WTC11 (cell line): ENCODE measurements at regions not wholly inside any gene's neighbourhood (a gene's known extent, or its start where the extent isn't known, plus 50 kb on each side); places are given as distances from the start of the nearest gene placed in this dataset.

Experiments used
- ATAC-seq: fragments of 200-7000 bp; cut with Tn5 transposase; 2 replicates; pipeline ENCODE4 v1.10.0; 2021; ENCODE audit warnings: mild to moderate bottlenecking, moderate library complexity
- CTCF ChIA-PET: fragments of 300-600 bp; sonication (Branson Sonifier 250); formaldehyde crosslinking; loops from one replicate; lab custom pipeline; 2021; ENCODE audit warnings: antibody characterized with exemption; lab: Charles Lee
- POLR2A ChIA-PET: fragments of 350-600 bp; sonication (Branson Sonifier 250); formaldehyde crosslinking; loops from one replicate; lab custom pipeline; 2021; ENCODE audit warnings: antibody characterized with exemption; lab: Charles Lee
- DNase-seq: peaks from one replicate; pipeline ENCODE4 v3.0.0; 2021; ENCODE audit warnings: low spot score
- H3K27ac Mint-ChIP-seq: 2 replicates; pipeline ENCODE4 v1.8.0; 2021; ENCODE audit warnings: mixed read lengths
- H3K27me3 Mint-ChIP-seq: 2 replicates; pipeline ENCODE4 v1.8.0; 2021; ENCODE audit warnings: low read depth, mild to moderate bottlenecking, moderate library complexity, mixed read lengths
- H3K36me3 Mint-ChIP-seq: 2 replicates; pipeline ENCODE4 v1.8.0; 2021; ENCODE audit warnings: mixed read lengths
- H3K4me1 Mint-ChIP-seq: 2 replicates; pipeline ENCODE4 v1.8.0; 2022; ENCODE audit warnings: mixed read lengths
- H3K4me3 Mint-ChIP-seq: 2 replicates; pipeline ENCODE4 v1.8.0; 2021; ENCODE audit warnings: mild to moderate bottlenecking, moderate library complexity, mixed read lengths
- H3K9me3 Mint-ChIP-seq: 2 replicates; pipeline ENCODE4 v1.8.0; 2021; ENCODE audit warnings: mixed read lengths
- AFF4 ChIP-seq: sonication (generic); formaldehyde crosslinking; IDR thresholded peaks from 2 replicates; pipeline ENCODE4 v1.8.1; 2023; ENCODE audit warnings: mild to moderate bottlenecking, missing genetic modification reagents, borderline replicate concordance
- ARID4B ChIP-seq: sonication (generic); formaldehyde crosslinking; IDR thresholded peaks from 2 replicates; pipeline ENCODE4 v1.8.0; 2023; ENCODE audit warnings: missing genetic modification reagents, mild to moderate bottlenecking, borderline replicate concordance
- CREM ChIP-seq: sonication (generic); formaldehyde crosslinking; IDR thresholded peaks from 2 replicates; pipeline ENCODE4 v1.8.1; 2022; ENCODE audit warnings: mild to moderate bottlenecking, missing genetic modification reagents, moderate library complexity
- EMX1 ChIP-seq: fragments of 250-450 bp; sonication (Bioruptor Pico); IDR thresholded peaks from 2 replicates; pipeline ENCODE4 v1.8.0; 2021; ENCODE audit warnings: mild to moderate bottlenecking
- IRF1 ChIP-seq: sonication (generic); formaldehyde crosslinking; IDR thresholded peaks from 2 replicates; pipeline ENCODE4 v1.8.0; 2023; ENCODE audit warnings: missing genetic modification reagents
- JUN ChIP-seq: sonication (generic); formaldehyde crosslinking; IDR thresholded peaks from 2 replicates; pipeline ENCODE4 v1.8.0; 2023; ENCODE audit warnings: mild to moderate bottlenecking, missing genetic modification reagents
- NR3C1 ChIP-seq: sonication (generic); formaldehyde crosslinking; conservative IDR thresholded peaks from 2 replicates; pipeline ENCODE4 v1.8.1; 2023; ENCODE audit warnings: low read depth, mild to moderate bottlenecking, missing genetic modification reagents
- SMAD4 ChIP-seq: sonication (generic); formaldehyde crosslinking; IDR thresholded peaks from 2 replicates; pipeline ENCODE4 v1.8.0; 2022; ENCODE audit warnings: mild to moderate bottlenecking, missing genetic modification reagents
- TCF7 ChIP-seq: sonication (generic); formaldehyde crosslinking; IDR thresholded peaks from 2 replicates; pipeline ENCODE4 v1.8.0; 2022; ENCODE audit warnings: mild to moderate bottlenecking, low read depth, missing genetic modification reagents, moderate library complexity
- TEAD1 ChIP-seq: sonication (generic); formaldehyde crosslinking; IDR thresholded peaks from 2 replicates; pipeline ENCODE4 v1.8.0; 2022; ENCODE audit warnings: mild to moderate bottlenecking, missing genetic modification reagents
- TP53 ChIP-seq: sonication (generic); formaldehyde crosslinking; IDR thresholded peaks from 2 replicates; pipeline ENCODE4 v1.8.1; 2023; ENCODE audit warnings: mild to moderate bottlenecking, missing genetic modification reagents
- ZBTB21 ChIP-seq: sonication (generic); formaldehyde crosslinking; IDR thresholded peaks from 2 replicates; pipeline ENCODE4 v1.8.1; 2023; ENCODE audit warnings: mild to moderate bottlenecking, missing genetic modification reagents, borderline replicate concordance
- ZBTB43 ChIP-seq: sonication (generic); formaldehyde crosslinking; IDR thresholded peaks from 2 replicates; pipeline ENCODE4 v1.8.1; 2023; ENCODE audit warnings: mild to moderate bottlenecking, missing genetic modification reagents
- ZMAT4 ChIP-seq: fragments of 250-450 bp; sonication (Bioruptor Pico); IDR thresholded peaks from 2 replicates; pipeline ENCODE4 v1.9.0; 2021; ENCODE audit warnings: mild to moderate bottlenecking
- ZNF263 ChIP-seq: sonication (generic); formaldehyde crosslinking; IDR thresholded peaks from 2 replicates; pipeline ENCODE4 v1.8.1; 2022; ENCODE audit warnings: low read depth, mild to moderate bottlenecking, moderate library complexity, missing genetic modification reagents
- ZNF317 ChIP-seq: sonication (generic); formaldehyde crosslinking; IDR thresholded peaks from 2 replicates; pipeline ENCODE4 v1.8.1; 2023; ENCODE audit warnings: low read depth, mild to moderate bottlenecking, moderate library complexity, missing genetic modification reagents, borderline replicate concordance
- ZNF532 ChIP-seq: fragments of 250-450 bp; sonication (Bioruptor Pico); IDR thresholded peaks from 2 replicates; pipeline ENCODE4 v1.9.0; 2021; ENCODE audit warnings: mild to moderate bottlenecking, borderline replicate concordance
- TF ChIP-seq, protein P1 (sequence below): sonication (generic); formaldehyde crosslinking; IDR thresholded peaks from 2 replicates; pipeline ENCODE4 v1.8.0; 2022; ENCODE audit warnings: mild to moderate bottlenecking, missing genetic modification reagents
- TF ChIP-seq, protein P2 (sequence below): sonication (generic); formaldehyde crosslinking; IDR thresholded peaks from 2 replicates; pipeline ENCODE4 v1.8.1; 2022; ENCODE audit warnings: low read depth, missing genetic modification reagents, borderline replicate concordance
- TF ChIP-seq, protein P3 (sequence below): fragments of 250-450 bp; sonication (Bioruptor Pico); IDR thresholded peaks from 2 replicates; pipeline ENCODE4 v1.8.0; 2021; ENCODE audit warnings: mild to moderate bottlenecking

DNA sequence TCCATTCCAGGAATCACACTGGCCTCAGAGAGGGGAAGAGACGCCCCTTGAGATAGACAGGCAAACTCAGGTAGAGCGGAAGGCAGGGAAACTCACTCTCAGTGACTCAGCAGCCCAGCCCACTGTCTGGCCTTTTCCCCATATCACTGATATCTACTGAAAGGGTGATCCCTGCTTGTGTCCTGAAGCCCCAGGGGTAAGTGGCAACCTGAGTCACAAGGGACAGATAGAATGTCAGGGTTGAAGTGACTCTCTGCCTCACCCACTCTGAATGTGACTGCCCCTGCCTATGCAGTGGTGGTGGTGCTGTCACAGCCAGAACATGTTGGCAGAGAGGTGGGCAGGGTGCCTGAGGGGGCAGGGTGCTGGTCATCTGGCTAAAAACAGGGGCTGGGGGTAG is 157.5 kb upstream of the FGGY start:
- ChIA-PET POLR2A (no interaction called here), CTCF (no interaction called here)
- DNase-seq, result no peak
- H3K36me3 Mint-ChIP-seq, result no peaks in the 10 kb centered on the region
- TF ChIP-seq SMAD4 (CRISPR knock-in tag), result no peak
- TF ChIP-seq ZBTB21 (CRISPR knock-in tag), result no peak
- TF ChIP-seq AFF4, result no peak
- no peak for TF ChIP-seq IRF1 (CRISPR knock-in tag)
- TF ChIP-seq, protein P1, sequence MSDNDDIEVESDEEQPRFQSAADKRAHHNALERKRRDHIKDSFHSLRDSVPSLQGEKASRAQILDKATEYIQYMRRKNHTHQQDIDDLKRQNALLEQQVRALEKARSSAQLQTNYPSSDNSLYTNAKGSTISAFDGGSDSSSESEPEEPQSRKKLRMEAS (CRISPR knock-in tag), result no peak
- TF ChIP-seq TEAD1 (CRISPR knock-in tag), result no peak
- TF ChIP-seq ZMAT4, result no peak
- TF ChIP-seq TCF7 (CRISPR knock-in tag), result no peak
- TF ChIP-seq ZBTB43 (CRISPR knock-in tag), result no peak
- no peak for TF ChIP-seq ZNF263 (CRISPR knock-in tag)
- TF ChIP-seq TP53 (CRISPR knock-in tag), result no peak
- TF ChIP-seq NR3C1, result no peak
- TF ChIP-seq ARID4B (CRISPR knock-in tag), result no peak
- no peak for TF ChIP-seq EMX1 (CRISPR knock-in tag)
- no peak for TF ChIP-seq ZNF317
- TF ChIP-seq, protein P2, sequence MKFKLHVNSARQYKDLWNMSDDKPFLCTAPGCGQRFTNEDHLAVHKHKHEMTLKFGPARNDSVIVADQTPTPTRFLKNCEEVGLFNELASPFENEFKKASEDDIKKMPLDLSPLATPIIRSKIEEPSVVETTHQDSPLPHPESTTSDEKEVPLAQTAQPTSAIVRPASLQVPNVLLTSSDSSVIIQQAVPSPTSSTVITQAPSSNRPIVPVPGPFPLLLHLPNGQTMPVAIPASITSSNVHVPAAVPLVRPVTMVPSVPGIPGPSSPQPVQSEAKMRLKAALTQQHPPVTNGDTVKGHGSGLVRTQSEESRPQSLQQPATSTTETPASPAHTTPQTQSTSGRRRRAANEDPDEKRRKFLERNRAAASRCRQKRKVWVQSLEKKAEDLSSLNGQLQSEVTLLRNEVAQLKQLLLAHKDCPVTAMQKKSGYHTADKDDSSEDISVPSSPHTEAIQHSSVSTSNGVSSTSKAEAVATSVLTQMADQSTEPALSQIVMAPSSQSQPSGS, result no peak
- TF ChIP-seq ZNF532 (CRISPR knock-in tag), result no peak
- TF ChIP-seq JUN (CRISPR knock-in tag), result no peak
- TF ChIP-seq, protein P3, sequence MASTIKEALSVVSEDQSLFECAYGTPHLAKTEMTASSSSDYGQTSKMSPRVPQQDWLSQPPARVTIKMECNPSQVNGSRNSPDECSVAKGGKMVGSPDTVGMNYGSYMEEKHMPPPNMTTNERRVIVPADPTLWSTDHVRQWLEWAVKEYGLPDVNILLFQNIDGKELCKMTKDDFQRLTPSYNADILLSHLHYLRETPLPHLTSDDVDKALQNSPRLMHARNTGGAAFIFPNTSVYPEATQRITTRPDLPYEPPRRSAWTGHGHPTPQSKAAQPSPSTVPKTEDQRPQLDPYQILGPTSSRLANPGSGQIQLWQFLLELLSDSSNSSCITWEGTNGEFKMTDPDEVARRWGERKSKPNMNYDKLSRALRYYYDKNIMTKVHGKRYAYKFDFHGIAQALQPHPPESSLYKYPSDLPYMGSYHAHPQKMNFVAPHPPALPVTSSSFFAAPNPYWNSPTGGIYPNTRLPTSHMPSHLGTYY, result no peak
- TF ChIP-seq CREM (CRISPR knock-in tag), result no peak
- H3K4me1 Mint-ChIP-seq, result peaks cover 40% of the 10 kb centered on the region
- no peaks in the 10 kb centered on the region; the same call in 1 of the 2 replicates for H3K27me3 Mint-ChIP-seq
- ATAC-seq, result peak; percentile 20; the same call in 1 of the 2 replicates
- H3K4me3 Mint-ChIP-seq, result no peak overlapping the region
- no peaks in the 10 kb centered on the region for H3K9me3 Mint-ChIP-seq
- H3K27ac Mint-ChIP-seq, result no peak overlapping the region
